Iris pigment epithelial cell (primary cell): ENCODE measurements at regions not wholly inside any gene's neighbourhood (a gene's known extent, or its start where the extent isn't known, plus 50 kb on each side); places are given as distances from the start of the nearest gene placed in this dataset.
"Not testable (repeated sequence)": the region's sequence is repeated elsewhere in the genome, so short reads cannot be mapped to it uniquely, and the experiment has no call there.

Experiments used
- DNase-seq: peaks from one replicate; pipeline ENCODE4 v3.0.0-alpha.2; 2011; ENCODE audit warnings: low read depth

- DNase-seq = no peak
Observed at GRCh38 chr2:186380805-186381204, 105.3 kb upstream of the ZC3H15 start.

- no peak for DNase-seq
Observed at GRCh38 chr2:186381573-186381972, 104.5 kb upstream of the ZC3H15 start.

GRCh38 chr2:186382932-186383331, 103.1 kb upstream of the ZC3H15 start:
- no peak for DNase-seq

- no peak for DNase-seq
Observed at GRCh38 chr2:186384226-186384625, 101.8 kb upstream of the ZC3H15 start.

- not testable (repeated sequence) for DNase-seq
Observed at GRCh38 chr2:186385638-186386201, 100.3 kb upstream of the ZC3H15 start.

- no peak for DNase-seq
Observed at GRCh38 chr2:186399082-186399644, 86.9 kb upstream of the ZC3H15 start.

GRCh38 chr2:186405842-186406241, 80.2 kb upstream of the ZC3H15 start:
- no peak for DNase-seq

- no peak for DNase-seq
Observed at GRCh38 chr2:186407611-186408010, 78.4 kb upstream of the ZC3H15 start.

GRCh38 chr2:186410802-186411201, 75.3 kb upstream of the ZC3H15 start:
- DNase-seq = no peak

GRCh38 chr2:186422226-186422625, 63.8 kb upstream of the ZC3H15 start:
- DNase-seq = peak; percentile 79

- DNase-seq = no peak
Observed at GRCh38 chr2:186423481-186423880, 62.6 kb upstream of the ZC3H15 start.

GRCh38 chr2:186424265-186424664, 61.8 kb upstream of the ZC3H15 start:
- no peak for DNase-seq

- no peak for DNase-seq
Observed at GRCh38 chr2:186425576-186425975, 60.5 kb upstream of the ZC3H15 start.

- no peak for DNase-seq
Observed at GRCh38 chr2:186426153-186427016, 59.7 kb upstream of the ZC3H15 start.

GRCh38 chr2:186427017-186427350, 59.1 kb upstream of the ZC3H15 start:
- DNase-seq = not testable (repeated sequence)

- peak; percentile 5 for DNase-seq
Observed at GRCh38 chr2:186427970-186428369, 58.1 kb upstream of the ZC3H15 start.

- no peak for DNase-seq
Observed at GRCh38 chr2:186429104-186429503, 57.0 kb upstream of the ZC3H15 start.

GRCh38 chr2:186431306-186431705, 54.8 kb upstream of the ZC3H15 start:
- no peak for DNase-seq

GRCh38 chr2:186433040-186433439, 53.0 kb upstream of the ZC3H15 start:
- no peak for DNase-seq

- DNase-seq = no peak
Observed at GRCh38 chr2:186433777-186434432, 52.2 kb upstream of the ZC3H15 start.
